Upper lobe of left lung (tissue), 6 donors: ENCODE measurements at regions not wholly inside any gene's neighbourhood (a gene's known extent, or its start where the extent isn't known, plus 50 kb on each side); places are given as distances from the start of the nearest gene placed in this dataset.

Experiments used
- ATAC-seq, 2 donors: fragments of 200-7000 bp; cut with Tn5 transposase; one replicate each; pipeline ENCODE4 v1.9.1; 2022; ENCODE audit warnings: mild to moderate bottlenecking in 2 of 2, moderate library complexity in 2 of 2; ENCODE audit not compliant: low FRiP score in 2 of 2
- DNase-seq, 2 donors: peaks; one replicate each; pipeline ENCODE4 v3.0.0-alpha.2; 2019 to 2020
- H3K27ac ChIP-seq, 4 donors: fragments of 200-600 bp; sonication (generic); one replicate each; pipeline ENCODE4 v1.5.1; 2016 to 2019
- H3K27me3 ChIP-seq, 4 donors: fragments of 200-600 bp; sonication (generic); one replicate each; pipeline ENCODE4 v1.5.1; 2017 to 2019
- H3K36me3 ChIP-seq, 4 donors: fragments of 200-600 bp; sonication (generic); one replicate each; pipeline ENCODE4 v1.5.1; 2016 to 2019
- H3K4me1 ChIP-seq, 4 donors: fragments of 200-600 bp; sonication (generic); one replicate each; pipeline ENCODE4 v1.5.1; 2018 to 2019
- H3K4me3 ChIP-seq, 4 donors: fragments of 200-600 bp; sonication (generic); one replicate each; pipeline ENCODE4 v1.5.1; 2017 to 2019; ENCODE audit warnings: mild to moderate bottlenecking in 2 of 4, moderate library complexity in 1 of 4
- H3K9me3 ChIP-seq, 4 donors: fragments of 200-600 bp; sonication (generic); one replicate each; pipeline ENCODE4 v1.5.1; 2018 to 2019
- CTCF ChIP-seq, 6 experiments: fragments of 450-650 bp in 4 of 6; fragments of 200-600 bp in 2 of 6; sonication (generic) in 2 of 6; IDR thresholded peaks; one replicate each; pipeline ENCODE4 v1.5.1; 2016 to 2019; ENCODE audit warnings: antibody characterized with exemption in 6 of 6
- EP300 ChIP-seq, 4 donors: sonication (generic); formaldehyde crosslinking; IDR thresholded peaks; one replicate each; pipeline ENCODE4 v1.5.1; 2017; ENCODE audit warnings: antibody characterized with exemption in 4 of 4, control low read depth in 2 of 4
- POLR2A ChIP-seq, 4 donors: fragments of 450-650 bp; IDR thresholded peaks; one replicate each; pipeline ENCODE4 v1.5.1; 2016 to 2017; ENCODE audit warnings: antibody characterized with exemption in 4 of 4, mild to moderate bottlenecking in 2 of 4
- POLR2AphosphoS5 ChIP-seq, 2 donors: sonication (generic); formaldehyde crosslinking; IDR thresholded peaks; one replicate each; pipeline ENCODE4 v1.5.1; 2017; ENCODE audit warnings: antibody characterized with exemption in 2 of 2
- WGBS, 2 donors: methylation state at CpG; one replicate each; pipeline ENCODE4 v1.1.5; 2017 to 2018; 5-methylcytosine and 5-hydroxymethylcytosine counted together
- donor health status: DM: no; HTN: no; CAD: no; lungs with moderate emphysema.
- donor health status: DM: no; HTN: yes; CAD: no; lungs with severe emphysema.

GRCh38 chr1:172774561-172774960, 115.7 kb downstream of the FASLG start:
- no peaks in the 10 kb centered on the region for H3K4me1 ChIP-seq
- no peaks in the 10 kb centered on the region for H3K36me3 ChIP-seq
- no peaks in the 10 kb centered on the region for H3K27me3 ChIP-seq
- peak overlapping the region; percentile 67 to 76 (median 70) for H3K27ac ChIP-seq
- no peak for DNase-seq
- H3K4me3 ChIP-seq, result no peak overlapping the region
- 88 to 89% methylated on average over 3 of the region's 3 CpGs for WGBS, 2 donors
- no peak for ATAC-seq
- H3K9me3 ChIP-seq, result no peaks in the 10 kb centered on the region
- TF ChIP-seq POLR2A (IDR thresholded peaks at IDR 0.05) (no peak), CTCF (IDR thresholded peaks at IDR 0.05) (no peak), POLR2AphosphoS5 (IDR thresholded peaks at IDR 0.05) (no peak), EP300 (IDR thresholded peaks at IDR 0.05) (no peak)

GRCh38 chr1:172775606-172776005, 116.7 kb downstream of the FASLG start:
- Histone ChIP-seq H3K4me3 (no peak overlapping the region), H3K27me3 (no peaks in the 10 kb centered on the region), H3K36me3 (no peaks in the 10 kb centered on the region), H3K4me1 (no peaks in the 10 kb centered on the region), H3K27ac (peak overlapping the region; percentile 67 to 76 (median 70)), H3K9me3 (no peaks in the 10 kb centered on the region)
- 45 to 67% methylated on average over 3 of the region's 3 CpGs for WGBS, 2 donors
- DNase-seq, result no peak
- TF ChIP-seq EP300 (IDR thresholded peaks at IDR 0.05) (peak; percentile 29 to 91 (median 73)), POLR2AphosphoS5 (IDR thresholded peaks at IDR 0.05) (peak; percentile 42), CTCF (IDR thresholded peaks at IDR 0.05) (no peak)
- ATAC-seq, result peak; percentile 6 to 72

GRCh38 chr1:172776071-172776470, 117.2 kb downstream of the FASLG start:
- Histone ChIP-seq H3K4me1 (no peaks in the 10 kb centered on the region), H3K9me3 (no peaks in the 10 kb centered on the region), H3K27me3 (no peaks in the 10 kb centered on the region), H3K27ac (peak overlapping the region; percentile 67 to 76 (median 70)), H3K4me3 (peak overlapping the region in 1 of 4 donors; percentile 1), H3K36me3 (no peaks in the 10 kb centered on the region)
- DNase-seq (no peak), ATAC-seq (no peak)
- TF ChIP-seq CTCF (IDR thresholded peaks at IDR 0.05), result no peak
- peak in 1 of 4 donors; percentile 16 for TF ChIP-seq POLR2A (IDR thresholded peaks at IDR 0.05)
- 65 to 69% methylated on average over 6 of the region's 6 CpGs for WGBS, 2 donors

- ATAC-seq (no peak), DNase-seq (no peak)
- Histone ChIP-seq H3K4me3 (no peak overlapping the region), H3K27ac (peak overlapping the region in 1 of 4 donors; percentile 76), H3K27me3 (no peaks in the 10 kb centered on the region), H3K9me3 (no peaks in the 10 kb centered on the region), H3K4me1 (no peaks in the 10 kb centered on the region), H3K36me3 (no peaks in the 10 kb centered on the region)
- TF ChIP-seq POLR2A (IDR thresholded peaks at IDR 0.05) (no peak), CTCF (IDR thresholded peaks at IDR 0.05) (no peak), EP300 (IDR thresholded peaks at IDR 0.05) (no peak), POLR2AphosphoS5 (IDR thresholded peaks at IDR 0.05) (no peak)
- 80 to 84% methylated on average over 3 of the region's 3 CpGs for WGBS, 2 donors
Measured at GRCh38 chr1:172777767-172778166, 118.9 kb downstream of the FASLG start.
